ENCODE measurements at regions not wholly inside any gene's neighbourhood (a gene's known extent, or its start where the extent isn't known, plus 50 kb on each side); places are given as distances from the start of the nearest gene placed in this dataset.

GRCh38 chr6:18792866-18793265, 405.7 kb downstream of the RNF144B start:
- H3K27ac Mint-ChIP-seq, result no peak overlapping the region
- H3K36me3 Mint-ChIP-seq (ENCODE audit: low read depth), result no peaks in the 10 kb centered on the region
- DNase-seq, result no peak
- H3K4me3 Mint-ChIP-seq, result no peak overlapping the region
- H3K9me3 Mint-ChIP-seq, result no peaks in the 10 kb centered on the region
- H3K27me3 Mint-ChIP-seq (ENCODE audit: low read depth, poor library complexity), result peaks cover 17% of the 10 kb centered on the region
- TF ChIP-seq CTCF (IDR thresholded peaks at IDR 0.05), result no peak
- no peaks in the 10 kb centered on the region for H3K4me1 Mint-ChIP-seq

DNA sequence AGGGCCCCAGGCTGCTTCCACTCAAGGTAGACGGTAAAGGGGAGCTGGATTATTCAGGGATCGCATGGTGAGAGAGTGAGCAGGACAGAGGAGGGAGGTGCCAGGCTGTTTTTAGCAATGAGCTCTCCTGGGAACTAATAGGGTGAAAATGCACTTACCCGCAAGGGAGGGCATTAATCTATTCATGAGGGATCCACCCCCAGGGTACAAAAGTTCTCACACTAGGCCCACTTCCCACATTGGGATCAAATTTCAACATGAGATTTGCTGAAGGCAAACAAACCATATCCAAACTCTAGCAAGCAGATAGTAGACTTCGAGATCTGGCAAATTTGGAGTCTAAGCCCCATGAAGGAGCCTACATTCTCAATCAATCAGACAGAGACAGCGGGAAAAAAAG, 408.6 kb downstream of the RNF144B start:
- H3K4me3 Mint-ChIP-seq, result no peak overlapping the region
- no peak for TF ChIP-seq CTCF (IDR thresholded peaks at IDR 0.05)
- no peaks in the 10 kb centered on the region for H3K36me3 Mint-ChIP-seq (ENCODE audit: low read depth)
- no peak for DNase-seq
- peaks cover 13% of the 10 kb centered on the region for H3K27me3 Mint-ChIP-seq (ENCODE audit: low read depth, poor library complexity)
- H3K27ac Mint-ChIP-seq, result no peak overlapping the region
- no peaks in the 10 kb centered on the region for H3K9me3 Mint-ChIP-seq
- H3K4me1 Mint-ChIP-seq, result no peaks in the 10 kb centered on the region

DNA sequence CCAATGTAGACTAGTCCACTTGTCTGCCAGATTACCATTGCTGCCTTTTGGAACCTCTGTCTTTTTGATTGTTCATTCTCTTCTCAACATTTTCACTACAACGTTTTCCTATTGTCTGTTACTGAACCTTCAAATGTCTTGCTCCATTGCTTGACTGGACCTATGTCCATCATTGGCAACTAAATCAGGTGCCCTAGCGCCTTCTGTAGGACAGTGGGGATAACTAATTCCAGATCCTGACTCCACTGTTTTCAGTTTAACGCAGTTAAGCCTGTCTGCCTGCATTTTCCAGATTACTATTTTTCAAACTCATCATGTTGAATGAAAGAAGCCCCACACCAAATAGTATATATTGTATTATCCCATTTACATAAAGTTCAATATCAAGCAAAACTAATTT, 433.6 kb downstream of the RNF144B start:
- H3K4me1 Mint-ChIP-seq, result no peaks in the 10 kb centered on the region
- peaks cover 24% of the 10 kb centered on the region for H3K9me3 Mint-ChIP-seq
- no peak for DNase-seq
- no peak for TF ChIP-seq CTCF (IDR thresholded peaks at IDR 0.05)
- H3K36me3 Mint-ChIP-seq (ENCODE audit: low read depth), result no peaks in the 10 kb centered on the region
- no peaks in the 10 kb centered on the region for H3K27me3 Mint-ChIP-seq (ENCODE audit: low read depth, poor library complexity)
- H3K27ac Mint-ChIP-seq, result no peak overlapping the region
- H3K4me3 Mint-ChIP-seq, result no peak overlapping the region

GRCh38 chr6:18823782-18824386, 436.7 kb downstream of the RNF144B start:
- no peak overlapping the region for H3K27ac Mint-ChIP-seq
- no peaks in the 10 kb centered on the region for H3K4me1 Mint-ChIP-seq
- H3K36me3 Mint-ChIP-seq (ENCODE audit: low read depth), result no peaks in the 10 kb centered on the region
- H3K27me3 Mint-ChIP-seq (ENCODE audit: low read depth, poor library complexity), result no peaks in the 10 kb centered on the region
- peak; percentile 52 for TF ChIP-seq CTCF (IDR thresholded peaks at IDR 0.05)
- peak; percentile 58 for DNase-seq
- peaks cover 24% of the 10 kb centered on the region for H3K9me3 Mint-ChIP-seq
- H3K4me3 Mint-ChIP-seq, result no peak overlapping the region

DNA sequence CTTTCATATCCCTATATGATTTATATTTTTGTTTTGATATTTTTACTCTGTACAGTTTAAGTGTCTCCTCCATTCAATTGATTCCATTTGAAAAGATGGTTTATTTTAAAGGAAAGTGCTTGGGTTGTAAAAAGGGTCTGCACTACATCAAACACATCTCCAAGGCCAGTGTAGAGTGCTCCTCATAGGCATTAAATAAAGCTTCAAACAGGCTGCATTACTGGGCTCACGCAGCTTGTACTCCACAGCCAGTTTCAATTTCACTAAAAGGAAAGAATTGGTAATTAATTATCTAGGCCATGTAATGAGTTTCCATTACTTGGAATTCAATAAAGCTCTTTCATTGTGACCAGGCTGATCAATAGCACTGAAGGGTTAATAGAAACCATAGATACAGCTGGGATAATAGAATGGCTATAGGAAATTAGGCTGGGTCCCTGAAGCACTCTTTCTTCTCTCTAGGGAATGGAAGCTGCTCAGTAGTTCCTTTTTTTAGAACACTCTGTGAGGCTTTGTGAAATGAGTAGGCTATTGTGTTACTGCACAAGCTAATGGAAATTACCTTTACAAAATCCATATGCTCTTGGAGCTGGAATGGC, 442.2 kb downstream of the RNF144B start:
- no peak for DNase-seq
- peaks cover 9% of the 10 kb centered on the region for H3K9me3 Mint-ChIP-seq
- H3K36me3 Mint-ChIP-seq (ENCODE audit: low read depth), result no peaks in the 10 kb centered on the region
- TF ChIP-seq CTCF (IDR thresholded peaks at IDR 0.05), result no peak
- no peaks in the 10 kb centered on the region for H3K4me1 Mint-ChIP-seq
- no peaks in the 10 kb centered on the region for H3K27me3 Mint-ChIP-seq (ENCODE audit: low read depth, poor library complexity)
- H3K27ac Mint-ChIP-seq, result no peak overlapping the region
- H3K4me3 Mint-ChIP-seq, result no peak overlapping the region

- Mint-ChIP-seq H3K4me1 (no peaks in the 10 kb centered on the region), H3K36me3 (ENCODE audit: low read depth) (no peaks in the 10 kb centered on the region), H3K9me3 (no peaks in the 10 kb centered on the region), H3K27ac (no peak overlapping the region), H3K27me3 (ENCODE audit: low read depth, poor library complexity) (peaks cover 4% of the 10 kb centered on the region), H3K4me3 (no peak overlapping the region)
- no peak for DNase-seq
- TF ChIP-seq CTCF (IDR thresholded peaks at IDR 0.05), result no peak
Measured at GRCh38 chr6:18835976-18836375, 448.8 kb downstream of the RNF144B start.

All from nephron progenitor cell (in vitro differentiated cells).